ENCODE measurements at regions not wholly inside any gene's neighbourhood (a gene's known extent, or its start where the extent isn't known, plus 50 kb on each side); places are given as distances from the start of the nearest gene placed in this dataset.
"Not testable (repeated sequence)": the region's sequence is repeated elsewhere in the genome, so short reads cannot be mapped to it uniquely, and the experiment has no call there.

DNA sequence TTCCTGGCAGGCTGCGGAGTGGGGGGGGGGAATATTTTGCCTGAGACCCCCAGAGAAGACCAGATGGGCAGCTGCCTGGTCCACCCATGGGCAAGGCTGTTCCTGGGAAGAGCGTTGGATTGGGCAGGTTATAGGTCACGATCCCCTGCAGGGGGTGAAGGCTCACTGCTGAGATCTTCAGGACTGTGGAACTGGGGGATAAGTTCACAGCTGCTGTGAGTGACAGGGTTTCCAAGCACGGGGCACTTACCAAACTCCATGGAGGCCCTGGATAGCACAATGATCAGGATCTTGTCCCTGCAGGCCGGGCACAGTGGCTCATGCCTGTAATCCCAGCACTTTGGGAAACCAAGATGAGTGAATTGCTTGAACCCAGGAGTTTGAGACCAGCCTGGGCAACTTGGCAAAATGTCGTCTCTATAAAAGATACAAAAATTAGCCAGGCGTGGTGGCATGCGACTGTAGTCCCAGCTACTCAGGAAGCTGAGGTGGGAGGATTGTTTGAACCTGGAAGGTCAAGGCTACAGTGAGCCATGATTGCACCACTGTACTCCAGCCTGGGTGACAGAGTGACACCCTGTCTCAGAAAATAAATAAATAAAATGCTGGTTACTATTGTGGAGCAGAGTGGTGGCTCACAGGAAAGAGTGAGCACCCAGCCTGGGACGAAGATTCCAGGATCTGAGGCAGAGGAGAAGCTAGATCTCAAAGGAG is 68.0 kb upstream of the HELT start:
- DNase-seq (no peak), ATAC-seq (no peak)

- ATAC-seq = no peak
- no peak for DNase-seq
Observed at GRCh38 chr4:184950926-184951325, 67.4 kb upstream of the HELT start.

DNA sequence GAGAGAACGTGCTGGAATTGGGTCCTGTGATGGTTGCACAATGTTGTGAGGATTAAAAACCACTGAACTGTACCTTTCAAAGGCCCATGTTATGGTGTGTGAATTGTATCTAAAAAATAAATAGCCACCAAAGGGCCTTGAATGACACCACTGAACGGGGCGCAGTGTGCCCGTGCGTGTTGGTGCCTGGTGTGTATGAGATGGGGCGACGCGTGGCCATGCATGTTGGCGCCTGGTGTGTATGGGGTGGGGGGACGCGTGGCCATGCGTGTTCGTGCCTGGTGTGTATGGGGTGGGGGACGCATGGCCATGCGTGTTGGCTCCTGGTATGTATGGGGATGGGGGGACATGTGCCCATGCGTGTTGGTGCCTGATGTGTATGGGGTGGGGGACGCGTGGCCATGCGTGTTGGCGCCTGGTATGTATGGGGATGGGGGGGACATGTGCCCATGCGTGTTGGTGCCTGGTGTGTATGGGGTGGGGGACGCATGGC is 66.6 kb upstream of the HELT start:
- DNase-seq (no peak), ATAC-seq (no peak)

GRCh38 chr4:184952522-184952921 is 65.8 kb upstream of the HELT start:
- no peak for ATAC-seq
- no peak for DNase-seq

GRCh38 chr4:184953421-184953945 is 64.8 kb upstream of the HELT start:
- DNase-seq (no peak), ATAC-seq (no peak)

DNA sequence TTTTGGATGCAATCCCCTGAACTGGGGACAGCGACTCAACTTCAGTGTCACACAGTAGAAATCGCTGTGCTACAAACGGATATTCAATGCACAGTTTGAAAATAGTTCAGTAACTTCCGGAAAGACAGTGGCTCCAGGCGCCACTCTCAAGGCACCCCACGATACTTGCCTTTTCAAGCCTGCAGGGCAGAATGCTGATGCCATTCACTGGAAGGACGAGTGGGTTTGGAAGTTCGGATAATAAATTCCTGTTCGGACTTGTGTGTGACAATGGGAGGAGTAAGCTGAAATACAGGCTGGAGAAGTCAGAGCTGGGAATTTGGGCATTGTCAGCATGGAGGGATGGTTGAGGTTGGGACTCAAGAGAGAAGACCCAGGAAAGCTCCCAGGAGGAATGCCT is 64.3 kb upstream of the HELT start:
- no peak for DNase-seq

GRCh38 chr4:184954482-184954881 is 63.8 kb upstream of the HELT start:
- DNase-seq = no peak
- no peak for ATAC-seq

More for the DNA sequence above, 64.3 kb upstream of the HELT start:
- no peak for ATAC-seq

DNA sequence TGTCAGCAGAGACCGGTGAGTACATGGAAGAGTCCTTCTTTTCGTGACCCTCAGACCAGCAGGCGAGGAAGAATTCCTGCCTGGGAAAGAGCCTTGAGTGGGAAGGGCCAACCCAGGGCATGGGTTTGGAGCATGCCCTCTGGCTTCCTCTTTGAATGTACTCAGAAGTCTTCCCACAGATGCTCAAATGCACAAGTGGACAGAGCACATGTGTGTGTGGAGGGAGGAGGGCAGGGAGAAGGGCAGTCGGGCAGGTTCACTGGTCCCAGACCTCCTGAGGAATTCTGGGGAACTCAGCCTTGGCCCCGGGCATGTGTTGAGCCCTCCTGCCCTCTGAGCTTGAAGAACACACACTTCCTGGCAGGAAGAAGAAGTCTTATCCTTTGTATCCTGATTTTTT is 63.2 kb upstream of the HELT start:
- ATAC-seq (no peak), DNase-seq (no peak)

DNA sequence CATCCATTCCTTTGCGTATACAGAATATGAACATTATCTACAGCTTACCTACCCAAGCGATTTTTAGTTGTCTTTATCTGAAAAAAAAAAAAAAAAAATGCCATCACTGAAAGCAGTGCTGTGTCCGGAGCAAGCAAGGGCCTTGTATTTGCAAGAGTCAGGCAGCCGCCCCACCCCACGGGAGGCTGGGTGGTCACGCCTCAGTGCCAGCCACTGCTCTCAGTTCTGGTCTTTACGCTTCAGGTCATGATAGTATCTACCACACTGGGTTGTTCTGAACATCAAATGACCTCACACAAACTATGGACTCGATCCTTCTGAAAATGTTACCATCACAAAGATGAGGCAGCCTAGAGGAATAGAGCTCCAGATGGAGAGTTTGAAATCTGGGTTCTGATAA is 62.7 kb upstream of the HELT start:
- no peak for ATAC-seq

GRCh38 chr4:184957446-184958115 is 60.7 kb upstream of the HELT start:
- no peak for DNase-seq

More for the DNA sequence above, 62.7 kb upstream of the HELT start:
- DNase-seq = no peak

DNA sequence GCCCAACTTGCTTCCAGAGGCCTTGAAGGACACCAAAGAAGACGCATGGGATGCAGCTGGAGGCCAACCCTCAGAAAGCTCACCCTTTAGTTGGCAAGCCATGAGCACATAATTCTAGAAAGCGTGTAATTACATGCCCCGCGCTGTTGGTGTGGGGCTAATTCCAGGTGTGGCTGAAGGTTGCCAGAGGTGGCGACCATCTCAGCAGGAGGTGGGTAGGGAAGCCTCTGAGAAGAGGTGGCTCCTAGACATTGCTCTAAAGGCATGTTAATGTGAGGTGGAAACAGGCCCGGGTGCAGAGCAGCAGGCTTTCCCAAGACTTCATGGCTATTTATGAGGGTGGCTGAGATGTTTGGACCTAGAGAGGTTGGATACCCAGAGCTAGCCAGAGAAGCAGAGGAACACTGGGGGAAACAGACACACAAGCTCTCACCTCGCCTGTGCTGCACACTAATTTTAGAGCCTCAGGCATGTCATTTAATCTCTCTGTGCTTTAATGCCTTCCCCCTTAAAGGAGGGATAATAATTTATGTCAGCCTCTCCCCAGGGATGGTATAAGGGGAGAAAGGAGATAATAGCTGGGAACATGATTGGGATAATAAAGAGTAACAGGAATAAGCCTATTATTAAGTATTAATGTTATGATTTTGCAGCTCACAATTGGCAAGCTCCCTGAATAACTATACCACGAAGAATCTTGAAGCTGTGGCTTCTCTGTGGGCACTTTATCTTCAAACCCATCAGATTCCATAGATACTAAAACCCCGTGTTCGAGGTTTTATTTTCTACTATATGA is 60.0 kb upstream of the HELT start:
- ATAC-seq (no peak), DNase-seq (no peak)

More at GRCh38 chr4:184957446-184958115, 60.7 kb upstream of the HELT start:
- no peak for ATAC-seq

- ATAC-seq = no peak
- DNase-seq = no peak
Observed at GRCh38 chr4:184958923-184959210, 59.4 kb upstream of the HELT start.

DNA sequence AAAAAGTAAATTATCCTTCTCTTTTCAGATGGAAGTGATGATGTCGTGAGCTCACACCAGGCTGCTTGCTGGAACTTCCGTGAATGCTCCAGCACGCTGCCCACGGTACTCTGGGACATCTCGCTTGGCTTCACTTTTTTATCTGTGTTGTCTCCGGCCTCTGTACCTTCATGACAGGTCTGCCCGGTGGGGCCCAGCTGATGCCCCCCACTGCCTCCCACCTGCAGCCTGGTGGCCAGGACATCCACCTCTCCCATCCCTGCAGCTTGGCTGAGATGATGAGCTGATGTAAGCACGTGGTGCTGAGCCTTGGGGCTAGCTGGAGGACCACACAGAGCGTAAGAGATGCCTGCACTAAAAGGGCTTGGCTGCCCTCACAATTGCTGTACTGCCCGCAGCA is 59.0 kb upstream of the HELT start:
- ATAC-seq = no peak
- no peak for DNase-seq

- ATAC-seq (no peak), DNase-seq (no peak)
Observed at GRCh38 chr4:184959786-184960185, 58.5 kb upstream of the HELT start.

GRCh38 chr4:184960505-184960971 is 57.8 kb upstream of the HELT start:
- DNase-seq (no peak), ATAC-seq (no peak)

DNA sequence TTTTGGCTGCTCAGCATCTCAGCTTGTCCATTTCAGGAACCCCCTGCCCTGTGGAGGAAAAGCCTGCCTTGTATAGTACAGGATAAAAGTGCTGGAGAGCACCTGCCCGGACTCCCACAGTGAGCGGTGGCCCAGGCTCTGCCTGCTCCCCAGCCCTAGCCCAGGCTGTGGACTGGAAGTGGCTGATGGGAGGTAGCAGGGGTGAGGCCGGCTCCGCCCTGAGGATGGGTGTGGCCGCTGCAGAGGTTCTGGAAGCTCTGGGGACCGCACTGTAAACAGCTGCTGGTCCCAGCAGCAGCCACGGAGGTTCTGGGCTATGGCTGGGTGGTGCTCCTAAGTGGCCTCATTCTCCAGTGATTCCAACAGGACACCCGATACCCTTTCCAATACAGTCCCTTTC is 56.6 kb upstream of the HELT start:
- DNase-seq (no peak), ATAC-seq (no peak)

DNA sequence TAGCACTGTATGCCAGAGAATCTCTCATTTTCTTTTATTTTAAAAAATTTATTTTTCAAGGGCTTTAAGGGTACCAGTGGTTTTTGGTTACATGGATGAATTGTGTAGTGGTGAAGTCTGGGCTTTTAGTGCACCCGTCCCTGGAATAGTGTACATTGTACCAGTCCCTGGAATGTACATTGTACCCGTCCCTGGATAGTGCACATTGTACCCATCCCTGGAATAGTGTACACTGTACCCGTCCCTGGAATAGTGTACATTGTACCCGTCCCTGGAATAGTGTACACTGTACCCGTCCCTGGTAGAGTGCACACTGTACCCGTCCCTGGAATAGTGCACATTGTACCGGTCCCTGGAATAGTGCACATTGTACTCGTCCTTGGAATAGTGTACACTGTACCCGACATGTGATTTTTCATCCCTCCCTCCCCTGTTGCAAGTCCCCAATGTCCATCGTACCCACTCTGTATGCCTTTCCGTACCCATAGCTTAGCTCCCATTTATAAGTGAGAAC is 56.1 kb upstream of the HELT start:
- ATAC-seq (no peak), DNase-seq (no peak)

GRCh38 chr4:184965230-184966050 is 52.9 kb upstream of the HELT start:
- not testable (repeated sequence) for ATAC-seq, DNase-seq

DNA sequence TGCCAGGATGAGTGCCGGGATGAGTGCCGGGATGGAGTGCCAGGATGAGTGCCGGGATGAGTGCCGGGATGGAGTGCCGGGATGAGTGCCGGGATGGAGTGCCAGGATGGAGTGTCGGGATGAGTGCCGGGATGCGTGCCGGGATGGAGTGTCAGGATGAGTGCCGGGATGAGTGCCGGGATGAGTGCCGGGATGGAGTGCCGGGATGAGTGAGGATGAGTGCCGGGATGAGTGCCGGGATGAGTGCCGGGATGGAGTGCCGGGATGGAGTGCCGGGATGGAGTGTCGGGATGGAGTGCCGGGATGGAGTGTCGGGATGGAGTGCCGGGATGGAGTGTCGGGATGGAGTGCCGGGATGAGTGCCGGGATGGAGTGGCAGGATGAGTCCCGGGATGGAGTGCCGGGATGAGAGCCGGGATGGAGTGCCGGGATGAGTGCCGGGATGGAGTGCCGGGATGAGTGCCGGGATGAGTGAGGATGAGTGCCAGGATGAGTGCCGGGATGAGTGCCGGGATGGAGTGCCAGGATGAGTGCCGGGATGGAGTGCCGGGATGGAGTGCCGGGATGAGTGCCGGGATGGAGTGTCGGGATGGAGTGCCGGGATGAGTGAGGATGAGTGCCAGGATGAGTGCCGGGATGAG is 52.1 kb upstream of the HELT start:
- ATAC-seq = not testable (repeated sequence)

GRCh38 chr4:184967699-184968098 is 50.6 kb upstream of the HELT start:
- DNase-seq, ATAC-seq: not testable (repeated sequence)

More for the DNA sequence above, 52.1 kb upstream of the HELT start:
- DNase-seq = not testable (repeated sequence)

- DNase-seq (no peak), ATAC-seq (no peak)
Observed at GRCh38 chr4:184968366-184968765, 49.9 kb upstream of the HELT start.

Measured in stimulated activated naive CD8-positive, alpha-beta T cell treated with anti-CD3 and anti-CD28 coated beads, Interleukin-15, Interleukin-2, amounts not matched to agents 100 U/mL and 50 U/mL, for 24 hours (primary cell).